ENCODE measurements at regions not wholly inside any gene's neighbourhood (a gene's known extent, or its start where the extent isn't known, plus 50 kb on each side); places are given as distances from the start of the nearest gene placed in this dataset.

GRCh38 chr3:87797872-87798566 lies 260.8 kb downstream of the CGGBP1 start:
- TF ChIP-seq CTCF (IDR thresholded peaks at IDR 0.05; ENCODE audit: low read depth, low read length), result no peak
- TF ChIP-seq EZH2phosphoT487 (IDR thresholded peaks at IDR 0.05; ENCODE audit: low read depth), result no peak

All from OCI-LY3 (cell line).